HCT116 (cell line): ENCODE measurements at regions not wholly inside any gene's neighbourhood (a gene's known extent, or its start where the extent isn't known, plus 50 kb on each side); places are given as distances from the start of the nearest gene placed in this dataset.

ENCODE experiments used
- ATAC-seq: fragments of 200-7000 bp; cut with Tn5 transposase; 2 replicates; pipeline ENCODE4 v1.9.1; 2020; ENCODE audit warnings: mild to moderate bottlenecking, moderate library complexity
- BruUV-seq: library from RNA; stranded (reverse); fragments of 400-500 nt; replicated peaks from 2 replicates; lab custom pipeline; 2021; lab: Mats Ljungman, UMichigan
- CTCF ChIA-PET: fragments of 300-600 bp; sonication (Branson Sonifier 250); formaldehyde crosslinking; loops from one replicate; lab custom pipeline; 2021; ENCODE audit warnings: antibody characterized with exemption; lab: Charles Lee
- POLR2A ChIA-PET: fragments of 300-600, 350-600 bp; sonication (Branson Sonifier 250); formaldehyde crosslinking; loops from one replicate; lab custom pipeline; 2021; ENCODE audit warnings: antibody characterized with exemption; lab: Charles Lee
- RAD21 ChIA-PET, 2 experiments: fragments of 300-600 bp; sonication (Branson Sonifier 250); formaldehyde crosslinking; loops; one replicate each; lab custom pipeline; 2023; ENCODE audit warnings: low total read pairs in 2 of 2; ENCODE audit not compliant: uncharacterized antibody in 2 of 2, unreplicated experiment in 2 of 2, low non-redundant PET in 1 of 2; lab: Charles Lee
- DNase-seq: peaks from one replicate; pipeline ENCODE4 v3.0.0-alpha.2; 2010; ENCODE audit warnings: low read depth, low spot score
- H2AFZ ChIP-seq: fragments of 200-600 bp; shearing (Covaris generic), sonication (generic); 2 replicates; pipeline ENCODE4 v1.6.1; 2017; ENCODE audit warnings: low read depth, mixed run types, mixed read lengths, antibody characterized with exemption, low read length; ENCODE audit not compliant: poor library complexity, severe bottlenecking
- H3K27ac ChIP-seq: 2 replicates; pipeline ENCODE4 v1.5.1; 2012; ENCODE audit warnings: low read depth, low read length
- H3K27me3 ChIP-seq: fragments of 200-600 bp; sonication (generic); 2 replicates; pipeline ENCODE4 v1.6.1; 2016; ENCODE audit warnings: mixed run types, low read length, mixed read lengths; ENCODE audit not compliant: insufficient read depth
- H3K36me3 ChIP-seq, 2 experiments: fragments of 200-500 bp in 1 of 2; fragments of 200-600 bp in 1 of 2; sonication (Bioruptor generic) in 1 of 2; sonication (generic) in 1 of 2; 2 replicates each; pipeline versions ENCODE4 v1.5.1 to v1.6.1; 2014 to 2016; ENCODE audit warnings: low read length in 2 of 2, inconsistent platforms in 1 of 2, mixed read lengths in 1 of 2, mixed run types in 1 of 2; ENCODE audit not compliant: insufficient read depth in 2 of 2, control insufficient read depth in 1 of 2
- H3K4me1 ChIP-seq, 2 experiments: fragments of 200-600 bp in 1 of 2; sonication (generic) in 1 of 2; 2 replicates each; pipeline versions ENCODE4 v1.5.1 to v1.6.1; 2012 to 2017; ENCODE audit warnings: low read length in 2 of 2, inconsistent platforms in 1 of 2, mild to moderate bottlenecking in 1 of 2, mixed read lengths in 1 of 2, mixed run types in 1 of 2, moderate library complexity in 1 of 2; ENCODE audit not compliant: insufficient read depth in 2 of 2, control insufficient read depth in 1 of 2
- H3K4me2 ChIP-seq: fragments of 200-600 bp; sonication (generic); 2 replicates; pipeline ENCODE4 v1.6.1; 2017; ENCODE audit warnings: mixed run types, low read length, mixed read lengths
- H3K4me3 ChIP-seq, 2 experiments: fragments of 200-600 bp in 1 of 2; sonication (generic) in 1 of 2; replicated peaks in 1 of 2; 2 replicates each; pipeline ENCODE4 v1.5.1; 2011 to 2016; ENCODE audit warnings: low read length in 2 of 2, control low read depth in 1 of 2, low read depth in 1 of 2, mild to moderate bottlenecking in 1 of 2, mixed read lengths in 1 of 2, mixed run types in 1 of 2
- H3K79me2 ChIP-seq: fragments of 200-600 bp; sonication (generic); 2 replicates; pipeline ENCODE4 v1.6.1; 2017; ENCODE audit warnings: mild to moderate bottlenecking, mixed run types, low read length, moderate library complexity, mixed read lengths; ENCODE audit not compliant: insufficient read depth
- H3K9ac ChIP-seq: fragments of 200-600 bp; sonication (generic); 2 replicates; pipeline ENCODE4 v1.6.1; 2016; ENCODE audit warnings: low read length, mixed read lengths
- H3K9me2 ChIP-seq: fragments of 200-600 bp; sonication (generic), shearing (Covaris generic); 2 replicates; pipeline ENCODE4 v1.6.1; 2017; ENCODE audit warnings: mixed run types, mild to moderate bottlenecking, moderate library complexity; ENCODE audit not compliant: insufficient read depth
- H3K9me3 ChIP-seq, 2 experiments: fragments of 200-500 bp in 1 of 2; fragments of 200-600 bp in 1 of 2; sonication (Bioruptor generic) in 1 of 2; sonication (generic) in 1 of 2; 2 replicates each; pipeline ENCODE4 v1.6.1; 2014 to 2017; ENCODE audit warnings: low read length in 2 of 2, mixed read lengths in 2 of 2, inconsistent platforms in 1 of 2, low read depth in 1 of 2, mild to moderate bottlenecking in 1 of 2, mixed run types in 1 of 2, moderate library complexity in 1 of 2; ENCODE audit not compliant: control insufficient read depth in 1 of 2, insufficient read depth in 1 of 2
- H4K20me1 ChIP-seq: fragments of 200-600 bp; sonication (generic), shearing (Covaris generic); 2 replicates; pipeline ENCODE4 v1.6.1; 2017; ENCODE audit warnings: mixed run types, mild to moderate bottlenecking, moderate library complexity; ENCODE audit not compliant: insufficient read depth
- CEBPB ChIP-seq: IDR thresholded peaks from 2 replicates; pipeline ENCODE4 v1.6.1; 2012; ENCODE audit warnings: low read depth
- EZH2 ChIP-seq: fragments of 200-600 bp; sonication (generic); IDR thresholded peaks from 2 replicates; pipeline ENCODE4 v1.6.1; 2017; ENCODE audit warnings: antibody characterized with exemption, mixed run types
- FOSL1 ChIP-seq: IDR thresholded peaks from 2 replicates; pipeline ENCODE4 v1.6.1; 2012; ENCODE audit warnings: low read depth
- JUND ChIP-seq: IDR thresholded peaks from 2 replicates; pipeline ENCODE4 v1.6.1; 2012
- POLR2A ChIP-seq: IDR thresholded peaks from 2 replicates; pipeline ENCODE4 v1.7.0; 2011; ENCODE audit warnings: borderline replicate concordance; ENCODE audit not compliant: insufficient read depth, insufficient read length; ENCODE audit errors: extremely low read depth
- REST ChIP-seq: IDR thresholded peaks from 2 replicates; pipeline ENCODE4 v1.6.1; 2012; ENCODE audit warnings: low read depth
- TCF7L2 ChIP-seq: IDR thresholded peaks from 2 replicates; pipeline ENCODE4 v1.7.0; 2011; ENCODE audit warnings: borderline replicate concordance, inconsistent platforms; ENCODE audit not compliant: insufficient read depth, insufficient read length; ENCODE audit errors: extremely low read depth
- intact Hi-C: fragments of 100-400 bp; cut with micrococcal nuclease; formaldehyde crosslinking; loops from 2 replicates; pipeline ENCODE4 v1.10.0; 2022

- TF ChIP-seq REST, result no peak
Measured at GRCh38 chr12:89172224-89172623, 180.1 kb downstream of the DUSP6 start (continued).

- H3K4me1 ChIP-seq, result no peaks in the 10 kb centered on the region
- no peak overlapping the region for H3K4me3 ChIP-seq
- no peaks in the 10 kb centered on the region for H3K27me3 ChIP-seq
- TF ChIP-seq EZH2 (no peak), CEBPB (no peak), POLR2A (no peak), FOSL1 (no peak), JUND (no peak), TCF7L2 (no peak)
- CTCF ChIA-PET, result no interaction called here
- intact Hi-C loops, result no loop called here
- H4K20me1 ChIP-seq, result no peaks in the 10 kb centered on the region
- H3K9me2 ChIP-seq, result 0 out of 2 replicates have a peak, but pooled peaks cover 2% of the 10 kb centered on the region
- no TSS peak for BruUV-seq
- H3K9ac ChIP-seq, result no peak overlapping the region
- H3K79me2 ChIP-seq, result no peaks in the 10 kb centered on the region
- ATAC-seq, result no peak
- H3K36me3 ChIP-seq, result no peaks in the 10 kb centered on the region
- DNase-seq, result no peak
- RAD21 ChIA-PET, result no interaction called here
- peak overlapping the region; percentile 77 for H2AFZ ChIP-seq
- POLR2A ChIA-PET, result interaction anchor here (1.0 kb wide), 1 partner anchor 177 kb away, joined by 3 read pairs; no protein-coding TSS in a partner anchor
- H3K4me2 ChIP-seq, result no peak overlapping the region
- H3K27ac ChIP-seq, result no peak overlapping the region
- H3K9me3 ChIP-seq, result no peaks in the 10 kb centered on the region
Measured at GRCh38 chr12:89169321-89169720, 183.0 kb downstream of the DUSP6 start.
